Esophagus squamous epithelium (tissue), 5 donors: ENCODE measurements at regions not wholly inside any gene's neighbourhood (a gene's known extent, or its start where the extent isn't known, plus 50 kb on each side); places are given as distances from the start of the nearest gene placed in this dataset.

Experiments
- DNase-seq: peaks from one replicate; lab custom pipeline; 2025; lab: John Stamatoyannopoulos, UW
- H3K27ac ChIP-seq, 4 donors: fragments of 200-600 bp; sonication (generic); one replicate each; pipeline ENCODE4 v1.5.1; 2016 to 2019; ENCODE audit warnings: mild to moderate bottlenecking in 1 of 4
- H3K27me3 ChIP-seq, 4 donors: fragments of 200-600 bp; sonication (generic); 1 replicate in 3 of 4; 2 replicates in 1 of 4; pipeline versions ENCODE4 v1.5.1 to v1.6.0; 2017 to 2021; ENCODE audit warnings: antibody characterized with exemption in 1 of 4
- H3K36me3 ChIP-seq, 3 donors: fragments of 200-600 bp; sonication (generic); one replicate each; pipeline ENCODE4 v1.5.1; 2016 to 2019
- H3K4me1 ChIP-seq, 3 donors: fragments of 200-600 bp; sonication (generic); one replicate each; pipeline ENCODE4 v1.5.1; 2017 to 2019
- H3K4me3 ChIP-seq, 4 donors: fragments of 200-600 bp; sonication (generic); 1 replicate in 3 of 4; 2 replicates in 1 of 4; pipeline ENCODE4 v1.5.1; 2016 to 2019; ENCODE audit warnings: mild to moderate bottlenecking in 2 of 4, moderate library complexity in 1 of 4
- H3K9me3 ChIP-seq, 3 donors: fragments of 200-600 bp; sonication (generic); one replicate each; pipeline ENCODE4 v1.5.1; 2016 to 2019
- CTCF ChIP-seq, 6 experiments: fragments of 450-650 bp in 4 of 6; fragments of 200-600 bp in 2 of 6; sonication (generic) in 2 of 6; IDR thresholded peaks; one replicate each; pipeline ENCODE4 v1.5.1; 2016 to 2019; ENCODE audit warnings: antibody characterized with exemption in 6 of 6, mild to moderate bottlenecking in 4 of 6, moderate library complexity in 4 of 6
- POLR2A ChIP-seq, 4 donors: fragments of 450-650 bp; IDR thresholded peaks; one replicate each; pipeline ENCODE4 v1.6.1; 2017; ENCODE audit warnings: antibody characterized with exemption in 4 of 4, mild to moderate bottlenecking in 4 of 4, moderate library complexity in 3 of 4
- WGBS, 2 donors: methylation state at CpG; one replicate each; pipeline ENCODE4 v1.1.5; 2018; 5-methylcytosine and 5-hydroxymethylcytosine counted together
- intact Hi-C: fragments of 100-400 bp; cut with DNase I; formaldehyde crosslinking; loops from one replicate; pipeline ENCODE4 v1.15.0; 2022
- donor health status: DM: yes; HTN: yes; CAD: no.

DNA sequence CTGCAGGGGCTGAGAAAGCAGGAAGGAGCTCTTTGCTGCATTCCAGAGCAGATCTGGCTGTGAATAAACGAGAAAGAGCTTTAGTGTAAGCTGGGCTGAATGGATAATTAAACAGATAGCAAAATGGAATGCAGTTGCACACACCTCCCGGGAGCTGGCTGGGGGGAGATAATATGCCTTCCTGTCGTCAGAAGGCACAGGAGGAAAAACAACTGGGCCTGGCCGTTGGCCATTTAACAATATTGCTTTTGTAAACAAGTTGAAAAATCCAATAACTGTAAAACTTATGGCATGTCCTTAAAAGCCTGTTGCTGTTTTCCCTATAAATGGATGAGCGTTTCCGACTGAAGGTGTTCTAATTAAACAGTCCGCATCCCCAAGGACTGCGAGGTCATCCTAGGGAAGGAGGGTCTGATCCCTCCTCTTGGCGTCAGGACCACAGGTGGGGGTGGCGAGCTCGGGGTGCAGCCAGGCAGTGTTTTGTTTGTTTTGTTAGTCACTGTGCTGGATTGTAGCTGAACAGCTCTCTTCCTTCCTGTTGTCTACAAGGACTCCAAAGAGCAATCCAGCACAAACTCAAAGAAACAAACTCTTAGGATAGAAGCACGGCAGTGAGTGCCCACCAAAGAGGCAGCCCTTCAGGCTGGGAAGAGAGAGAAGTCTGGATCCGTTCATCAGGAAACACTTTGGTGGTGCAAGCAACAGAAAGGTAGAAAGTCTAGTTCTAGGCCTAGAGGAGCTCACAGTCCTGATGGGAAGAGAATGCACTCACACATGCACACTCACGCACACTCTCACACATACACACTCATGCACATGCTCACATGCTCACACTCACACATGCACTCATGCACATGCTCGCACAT, 133.4 kb upstream of the SMAD3 start:
- Histone ChIP-seq H3K4me3 (no peak overlapping the region), H3K4me1 (peaks cover 12 to 43% (median 13%) of the 10 kb centered on the region in 3 donors), H3K27ac (peak overlapping the region in 3 of 4 donors; percentile 30 to 68 (median 62)), H3K27me3 (no peaks in the 10 kb centered on the region), H3K36me3 (no peaks in the 10 kb centered on the region), H3K9me3 (peaks cover 0 to 9% (median 3%) of the 10 kb centered on the region in 3 donors)
- WGBS, 2 donors: 32 to 35% methylated on average over 11 to 12 of the region's 15 CpGs
- TF ChIP-seq CTCF (IDR thresholded peaks at IDR 0.05) (no peak), POLR2A (IDR thresholded peaks at IDR 0.05) (no peak)
- no peak for DNase-seq
- intact Hi-C loops: no loop called here

DNA sequence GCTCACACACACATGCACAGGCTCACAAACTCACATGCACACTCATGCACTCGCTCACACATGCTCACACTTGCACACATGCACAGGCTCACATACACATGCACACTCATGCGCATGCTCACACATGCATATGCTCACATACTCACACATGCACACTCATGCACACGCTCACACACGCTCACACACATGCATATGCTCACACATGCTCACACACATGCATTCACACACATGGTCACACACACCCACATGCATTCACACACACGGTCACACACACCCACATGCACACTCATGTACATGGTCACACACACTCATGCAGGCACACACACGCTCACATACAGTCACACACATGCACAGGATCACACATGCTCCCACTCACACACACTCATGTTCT, 132.8 kb upstream of the SMAD3 start:
- peaks cover 12 to 41% (median 13%) of the 10 kb centered on the region in 3 donors for H3K4me1 ChIP-seq
- 80 to 94% methylated on average over 6 of the region's 6 CpGs for WGBS, 2 donors
- H3K27me3 ChIP-seq: no peaks in the 10 kb centered on the region
- peaks cover 0 to 9% (median 3%) of the 10 kb centered on the region in 3 donors for H3K9me3 ChIP-seq
- DNase-seq: no peak
- no peak overlapping the region for H3K4me3 ChIP-seq
- intact Hi-C loops: no loop called here
- no peak overlapping the region for H3K27ac ChIP-seq
- no peaks in the 10 kb centered on the region for H3K36me3 ChIP-seq
- no peak for TF ChIP-seq POLR2A (IDR thresholded peaks at IDR 0.05)
- TF ChIP-seq CTCF (IDR thresholded peaks at IDR 0.05): no peak

- intact Hi-C loops: no loop called here
- DNase-seq: no peak
- WGBS, 2 donors: 91 to 100% methylated on average over 4 to 6 of the region's 8 CpGs
Measured at GRCh38 chr15:66933932-66934867, 131.2 kb upstream of the SMAD3 start.

DNA sequence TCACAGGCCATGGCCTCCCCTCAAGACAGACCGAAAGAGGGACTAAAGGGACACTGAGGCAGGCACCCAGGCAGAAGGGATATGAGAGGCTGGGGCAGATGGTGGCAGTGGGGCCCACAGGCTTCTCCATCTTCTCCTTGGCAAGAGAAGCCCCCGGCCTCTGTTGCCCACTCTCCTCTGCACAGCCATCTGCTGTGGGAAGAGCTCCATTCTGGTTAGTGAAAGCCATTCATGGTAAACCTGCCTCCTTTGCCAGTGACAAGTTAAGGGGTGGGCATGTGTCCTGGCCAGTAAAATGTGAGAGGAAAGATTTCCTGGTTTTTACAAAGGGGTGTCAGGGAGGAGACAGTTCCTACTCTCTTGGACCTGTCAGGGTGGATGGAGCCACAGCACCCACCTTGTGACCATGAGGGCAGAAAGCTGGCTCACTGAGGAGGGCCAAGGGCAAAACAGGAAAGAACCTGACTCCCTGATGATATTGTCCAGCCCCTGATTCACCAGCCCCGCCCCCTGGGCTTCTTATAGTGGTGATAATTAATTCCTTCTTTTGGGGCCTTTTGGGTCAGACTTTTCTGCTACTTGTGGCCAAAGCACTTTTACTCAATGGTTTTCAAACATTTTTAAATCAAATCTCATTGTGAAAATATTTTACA, 130.4 kb upstream of the SMAD3 start:
- Histone ChIP-seq H3K4me1 (peaks cover 12 to 33% (median 13%) of the 10 kb centered on the region in 3 donors), H3K27ac (no peak overlapping the region), H3K27me3 (no peaks in the 10 kb centered on the region), H3K9me3 (peaks cover 0 to 9% (median 3%) of the 10 kb centered on the region in 3 donors), H3K36me3 (no peaks in the 10 kb centered on the region), H3K4me3 (no peak overlapping the region)
- intact Hi-C loops: no loop called here
- DNase-seq: no peak
- TF ChIP-seq POLR2A (IDR thresholded peaks at IDR 0.05) (no peak), CTCF (IDR thresholded peaks at IDR 0.05) (no peak)
- 89 to 100% methylated on average over 1 to 3 of the region's 3 CpGs for WGBS, 2 donors

More at GRCh38 chr15:66933932-66934867, 131.2 kb upstream of the SMAD3 start:
- no peak overlapping the region for H3K4me3 ChIP-seq
- peaks cover 0 to 9% (median 3%) of the 10 kb centered on the region in 3 donors for H3K9me3 ChIP-seq
- no peaks in the 10 kb centered on the region for H3K36me3 ChIP-seq
- TF ChIP-seq POLR2A (IDR thresholded peaks at IDR 0.05) (no peak), CTCF (IDR thresholded peaks at IDR 0.05) (no peak)
- no peaks in the 10 kb centered on the region for H3K27me3 ChIP-seq
- peaks cover 12 to 33% (median 13%) of the 10 kb centered on the region in 3 donors for H3K4me1 ChIP-seq
- H3K27ac ChIP-seq: no peak overlapping the region
